ENCODE measurements at regions not wholly inside any gene's neighbourhood (a gene's known extent, or its start where the extent isn't known, plus 50 kb on each side); places are given as distances from the start of the nearest gene placed in this dataset.

DNA sequence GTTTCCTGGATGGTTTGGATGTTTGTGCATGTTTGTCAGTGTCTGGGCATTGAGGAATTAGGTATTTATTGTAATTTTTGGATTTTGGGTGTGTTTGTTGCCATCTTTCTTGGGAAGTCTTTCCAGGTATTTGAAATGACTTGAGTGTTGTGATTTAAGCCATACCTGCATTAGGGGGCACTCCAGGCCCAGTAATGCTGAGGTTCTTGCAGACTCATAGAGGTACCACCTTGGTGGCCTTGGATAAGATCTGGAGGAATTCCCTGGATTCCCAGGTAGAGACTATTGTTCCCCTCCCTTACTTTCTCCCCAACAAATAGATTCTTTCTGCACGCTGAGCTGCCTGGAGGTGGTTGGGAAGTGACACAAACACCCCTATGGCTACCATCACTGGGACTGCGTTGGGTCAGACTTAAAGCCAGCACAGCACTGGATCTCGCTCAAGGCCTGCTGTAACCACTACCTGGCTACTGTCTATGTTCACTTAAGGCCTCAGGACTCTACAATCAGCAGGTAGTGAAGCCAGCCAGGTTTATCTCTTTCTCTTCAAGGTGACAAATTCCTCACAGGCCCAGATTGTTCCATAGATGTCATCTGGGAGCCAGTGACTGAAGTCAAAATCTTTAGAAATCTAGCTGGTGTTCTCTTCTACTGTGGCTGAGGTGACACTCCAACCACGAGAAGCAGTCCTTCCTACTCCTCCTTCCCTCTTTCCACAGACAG is 643.6 kb downstream of the PDHA2 start:
- BruUV-seq (replicated peaks), result no TSS peak
- no peak for DNase-seq (ENCODE audit: low spot score)
- no peak for TF ChIP-seq EZH2 (IDR thresholded peaks at IDR 0.05; ENCODE audit: borderline replicate concordance, low read depth, low read length, poor library complexity, severe bottlenecking)
- TF ChIP-seq, protein P1, sequence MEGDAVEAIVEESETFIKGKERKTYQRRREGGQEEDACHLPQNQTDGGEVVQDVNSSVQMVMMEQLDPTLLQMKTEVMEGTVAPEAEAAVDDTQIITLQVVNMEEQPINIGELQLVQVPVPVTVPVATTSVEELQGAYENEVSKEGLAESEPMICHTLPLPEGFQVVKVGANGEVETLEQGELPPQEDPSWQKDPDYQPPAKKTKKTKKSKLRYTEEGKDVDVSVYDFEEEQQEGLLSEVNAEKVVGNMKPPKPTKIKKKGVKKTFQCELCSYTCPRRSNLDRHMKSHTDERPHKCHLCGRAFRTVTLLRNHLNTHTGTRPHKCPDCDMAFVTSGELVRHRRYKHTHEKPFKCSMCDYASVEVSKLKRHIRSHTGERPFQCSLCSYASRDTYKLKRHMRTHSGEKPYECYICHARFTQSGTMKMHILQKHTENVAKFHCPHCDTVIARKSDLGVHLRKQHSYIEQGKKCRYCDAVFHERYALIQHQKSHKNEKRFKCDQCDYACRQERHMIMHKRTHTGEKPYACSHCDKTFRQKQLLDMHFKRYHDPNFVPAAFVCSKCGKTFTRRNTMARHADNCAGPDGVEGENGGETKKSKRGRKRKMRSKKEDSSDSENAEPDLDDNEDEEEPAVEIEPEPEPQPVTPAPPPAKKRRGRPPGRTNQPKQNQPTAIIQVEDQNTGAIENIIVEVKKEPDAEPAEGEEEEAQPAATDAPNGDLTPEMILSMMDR (conservative IDR thresholded peaks at IDR 0.05; ENCODE audit: low read depth, low read length), result no peak
- Histone ChIP-seq H3K27me3 (replicated peaks; ENCODE audit: insufficient read depth, low read depth, low read length, poor library complexity) (no peaks in the 10 kb centered on the region), H3K27ac (ENCODE audit: low read depth, low read length, poor library complexity, severe bottlenecking) (no peak overlapping the region), H3K4me1 (ENCODE audit: insufficient read depth, low read length, poor library complexity, severe bottlenecking) (no peaks in the 10 kb centered on the region), H3K9me3 (ENCODE audit: low read depth, low read length, poor library complexity, severe bottlenecking) (no peaks in the 10 kb centered on the region), H3K36me3 (ENCODE audit: insufficient read depth, low read length, poor library complexity, severe bottlenecking) (no peaks in the 10 kb centered on the region), H3K4me3 (ENCODE audit: low read depth, low read length, poor library complexity, severe bottlenecking) (no peak overlapping the region)
- intact Hi-C loops (cut with micrococcal nuclease; ENCODE audit: unreplicated experiment), result no loop called here
- ChIA-PET CTCF (no interaction called here), POLR2A (ENCODE audit: low non-redundant PET) (no interaction called here)

DNA sequence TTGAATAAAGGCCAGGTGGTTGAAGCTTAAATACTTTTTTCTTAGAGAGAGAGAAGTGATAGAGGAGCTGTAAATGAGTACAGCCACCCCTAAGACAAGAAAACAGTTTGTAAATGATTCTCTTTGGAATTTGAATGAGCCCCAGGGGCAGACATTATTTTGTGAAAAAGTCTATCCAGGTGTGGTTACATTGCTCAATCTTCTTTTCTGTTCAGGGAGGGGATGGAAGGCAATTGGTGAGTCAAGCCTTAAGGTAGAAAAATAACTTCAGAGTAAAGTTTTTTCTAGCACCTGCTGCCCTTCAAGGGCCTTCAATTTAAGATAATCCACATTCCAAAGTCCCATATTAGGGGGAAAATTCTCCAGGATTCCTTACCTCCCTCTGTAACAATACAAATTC is 646.7 kb downstream of the PDHA2 start:
- CTCF ChIA-PET, result no interaction called here
- POLR2A ChIA-PET (ENCODE audit: low non-redundant PET), result no interaction called here
- no peaks in the 10 kb centered on the region for H3K36me3 ChIP-seq (ENCODE audit: insufficient read depth, low read length, poor library complexity, severe bottlenecking)
- no TSS peak for BruUV-seq (replicated peaks)
- no peak overlapping the region for H3K27ac ChIP-seq (ENCODE audit: low read depth, low read length, poor library complexity, severe bottlenecking)
- no peaks in the 10 kb centered on the region for H3K27me3 ChIP-seq (replicated peaks; ENCODE audit: insufficient read depth, low read depth, low read length, poor library complexity)
- intact Hi-C loops (cut with micrococcal nuclease; ENCODE audit: unreplicated experiment), result no loop called here
- H3K4me3 ChIP-seq (ENCODE audit: low read depth, low read length, poor library complexity, severe bottlenecking), result no peak overlapping the region
- H3K4me1 ChIP-seq (ENCODE audit: insufficient read depth, low read length, poor library complexity, severe bottlenecking), result no peaks in the 10 kb centered on the region
- TF ChIP-seq, protein P1 (conservative IDR thresholded peaks at IDR 0.05; ENCODE audit: low read depth, low read length), result no peak
- no peak for TF ChIP-seq EZH2 (IDR thresholded peaks at IDR 0.05; ENCODE audit: borderline replicate concordance, low read depth, low read length, poor library complexity, severe bottlenecking)
- DNase-seq (ENCODE audit: low spot score), result no peak
- no peaks in the 10 kb centered on the region for H3K9me3 ChIP-seq (ENCODE audit: low read depth, low read length, poor library complexity, severe bottlenecking)

DNA sequence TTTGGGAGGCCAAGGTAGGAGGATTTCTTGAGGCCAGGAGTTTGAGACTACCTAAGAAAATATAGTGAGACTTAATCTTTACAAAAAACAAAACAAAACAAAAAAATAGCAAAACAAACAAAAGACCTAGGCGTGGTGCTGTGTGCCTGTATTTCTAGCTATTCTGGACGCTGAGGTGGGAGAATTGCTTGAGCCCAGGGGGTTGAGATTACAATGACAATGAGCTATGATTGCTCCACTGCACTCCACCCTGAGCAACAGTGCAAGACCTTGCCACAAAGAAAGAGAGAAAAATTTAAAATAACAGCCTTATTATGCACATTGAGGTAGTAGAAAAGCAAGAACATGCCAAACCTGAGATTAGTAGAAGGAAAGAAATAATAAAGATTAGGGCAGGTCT is 657.7 kb downstream of the PDHA2 start:
- BruUV-seq (replicated peaks), result no TSS peak
- no peak for TF ChIP-seq EZH2 (IDR thresholded peaks at IDR 0.05; ENCODE audit: borderline replicate concordance, low read depth, low read length, poor library complexity, severe bottlenecking)
- TF ChIP-seq, protein P1 (conservative IDR thresholded peaks at IDR 0.05; ENCODE audit: low read depth, low read length), result no peak
- Histone ChIP-seq H3K4me1 (ENCODE audit: insufficient read depth, low read length, poor library complexity, severe bottlenecking) (no peaks in the 10 kb centered on the region), H3K27me3 (replicated peaks; ENCODE audit: insufficient read depth, low read depth, low read length, poor library complexity) (no peaks in the 10 kb centered on the region), H3K27ac (ENCODE audit: low read depth, low read length, poor library complexity, severe bottlenecking) (no peak overlapping the region), H3K9me3 (ENCODE audit: low read depth, low read length, poor library complexity, severe bottlenecking) (no peaks in the 10 kb centered on the region), H3K36me3 (ENCODE audit: insufficient read depth, low read length, poor library complexity, severe bottlenecking) (no peaks in the 10 kb centered on the region), H3K4me3 (ENCODE audit: low read depth, low read length, poor library complexity, severe bottlenecking) (no peak overlapping the region)
- CTCF ChIA-PET, result no interaction called here
- POLR2A ChIA-PET (ENCODE audit: low non-redundant PET), result no interaction called here
- DNase-seq (ENCODE audit: low spot score), result no peak
- intact Hi-C loops (cut with micrococcal nuclease; ENCODE audit: unreplicated experiment), result no loop called here

Data from A673 (cell line).